HEK293 (cell line): ENCODE measurements at regions not wholly inside any gene's neighbourhood (a gene's known extent, or its start where the extent isn't known, plus 50 kb on each side); places are given as distances from the start of the nearest gene placed in this dataset.

Source experiments
- CTCF ChIA-PET: fragments of 350-600 bp; formaldehyde crosslinking; extraction: SDS; loops from one replicate; lab custom pipeline; 2021; ENCODE audit warnings: antibody characterized with exemption; lab: Yijun Ruan, JAX
- POLR2A ChIA-PET: fragments of 300-600 bp; formaldehyde crosslinking; extraction: SDS; loops from one replicate; lab custom pipeline; 2020; ENCODE audit warnings: antibody characterized with exemption, inconsistent platforms; lab: Yijun Ruan, JAX
- H3K27ac ChIP-seq: fragments of 200-500 bp; sonication (Bioruptor generic); 2 replicates; pipeline ENCODE4 v1.5.1; 2014; ENCODE audit warnings: low read depth, low read length, control low read depth, inconsistent platforms; ENCODE audit errors: extremely low read depth
- H3K36me3 ChIP-seq, 2 experiments: fragments of 200-500 bp in 1 of 2; sonication (Bioruptor generic) in 1 of 2; 1 replicate in 1 of 2; 2 replicates in 1 of 2; pipeline ENCODE4 v1.5.1; 2014 to 2017; ENCODE audit warnings: inconsistent platforms in 2 of 2, low read length in 2 of 2; ENCODE audit not compliant: control insufficient read depth in 2 of 2, insufficient read depth in 1 of 2
- H3K4me1 ChIP-seq: fragments of 200-500 bp; sonication (Bioruptor generic); 2 replicates; pipeline ENCODE4 v1.5.1; 2014; ENCODE audit warnings: mild to moderate bottlenecking, low read length, inconsistent platforms; ENCODE audit not compliant: control insufficient read depth, insufficient read depth
- H3K4me3 ChIP-seq: 2 replicates; pipeline ENCODE4 v1.5.1; 2011; ENCODE audit warnings: low read depth, mild to moderate bottlenecking, control low read depth, low read length, moderate library complexity
- H3K9me3 ChIP-seq: fragments of 200-500 bp; sonication (Bioruptor generic); 2 replicates; pipeline ENCODE4 v1.5.1; 2014; ENCODE audit warnings: low read depth, low read length, inconsistent platforms; ENCODE audit not compliant: control insufficient read depth, insufficient read depth
- BCL11A ChIP-seq: fragments of 450-650 bp; formaldehyde crosslinking; IDR thresholded peaks from 2 replicates; pipeline ENCODE4 v1.5.1; 2016; ENCODE audit warnings: low read depth, missing biosample characterization, missing genetic modification characterization
- HOXD13 ChIP-seq: sonication (generic); formaldehyde crosslinking; IDR thresholded peaks from 2 replicates; pipeline ENCODE4 v1.8.0; 2022; ENCODE audit warnings: missing genetic modification reagents, borderline replicate concordance
- KLF8 ChIP-seq: fragments of 450-650 bp; formaldehyde crosslinking; IDR thresholded peaks from 2 replicates; pipeline ENCODE4 v1.5.1; 2016; ENCODE audit warnings: missing biosample characterization, missing genetic modification characterization
- PRDM1 ChIP-seq: fragments of 450-650 bp; formaldehyde crosslinking; IDR thresholded peaks from 2 replicates; pipeline ENCODE4; 2016; ENCODE audit warnings: missing biosample characterization, missing genetic modification characterization
- ZBTB17 ChIP-seq: fragments of 450-650 bp; formaldehyde crosslinking; IDR thresholded peaks from 2 replicates; pipeline ENCODE4 v1.5.1; 2016; ENCODE audit warnings: missing biosample characterization, missing genetic modification characterization
- ZBTB7A ChIP-seq: fragments of 450-650 bp; formaldehyde crosslinking; IDR thresholded peaks from 2 replicates; pipeline ENCODE4 v1.5.1; 2016; ENCODE audit warnings: low read depth, missing biosample characterization, missing genetic modification characterization
- ZBTB8A ChIP-seq: fragments of 450-650 bp; formaldehyde crosslinking; IDR thresholded peaks from 2 replicates; pipeline ENCODE4 v1.5.1; 2016; ENCODE audit warnings: missing biosample characterization, missing genetic modification characterization
- ZNF10 ChIP-seq: fragments of 450-650 bp; formaldehyde crosslinking; IDR thresholded peaks from 2 replicates; pipeline ENCODE4 v1.5.1; 2017; ENCODE audit warnings: missing biosample characterization, missing genetic modification characterization
- ZNF132 ChIP-seq: fragments of 450-650 bp; formaldehyde crosslinking; IDR thresholded peaks from 2 replicates; pipeline ENCODE4 v1.5.1; 2017; ENCODE audit warnings: missing biosample characterization, missing genetic modification characterization, borderline replicate concordance
- ZNF155 ChIP-seq: fragments of 450-650 bp; formaldehyde crosslinking; IDR thresholded peaks from 2 replicates; pipeline ENCODE4 v1.5.1; 2016; ENCODE audit warnings: missing biosample characterization, missing genetic modification characterization
- ZNF169 ChIP-seq: fragments of 450-650 bp; formaldehyde crosslinking; IDR thresholded peaks from 2 replicates; pipeline ENCODE4 v1.5.1; 2016; ENCODE audit warnings: missing biosample characterization, missing genetic modification characterization
- ZNF311 ChIP-seq: fragments of 450-650 bp; formaldehyde crosslinking; IDR thresholded peaks from 2 replicates; pipeline ENCODE4 v1.5.1; 2017; ENCODE audit warnings: missing biosample characterization, missing genetic modification characterization, borderline replicate concordance
- ZNF341 ChIP-seq: fragments of 450-650 bp; formaldehyde crosslinking; IDR thresholded peaks from 2 replicates; pipeline ENCODE4; 2016; ENCODE audit warnings: low read depth, missing biosample characterization, missing genetic modification characterization
- ZNF394 ChIP-seq: fragments of 450-650 bp; formaldehyde crosslinking; IDR thresholded peaks from 2 replicates; pipeline ENCODE4 v1.5.1; 2016; ENCODE audit warnings: missing biosample characterization, missing genetic modification characterization, mild to moderate bottlenecking, moderate library complexity, borderline replicate concordance
- ZNF404 ChIP-seq: fragments of 450-650 bp; formaldehyde crosslinking; IDR thresholded peaks from 2 replicates; pipeline ENCODE4 v1.5.1; 2017; ENCODE audit warnings: missing biosample characterization, missing genetic modification characterization
- ZNF549 ChIP-seq: fragments of 450-650 bp; IDR thresholded peaks from 2 replicates; pipeline ENCODE4 v1.5.1; 2018; ENCODE audit warnings: missing biosample characterization, missing genetic modification characterization, mild to moderate bottlenecking, inconsistent platforms, moderate library complexity
- ZNF560 ChIP-seq: fragments of 450-650 bp; formaldehyde crosslinking; IDR thresholded peaks from 2 replicates; pipeline ENCODE4 v1.5.1; 2017; ENCODE audit warnings: missing biosample characterization, missing genetic modification characterization, borderline replicate concordance
- ZNF561 ChIP-seq: fragments of 450-650 bp; IDR thresholded peaks from 2 replicates; pipeline ENCODE4 v1.5.1; 2018; ENCODE audit warnings: missing biosample characterization, missing genetic modification characterization, borderline replicate concordance
- ZNF747 ChIP-seq: fragments of 450-650 bp; formaldehyde crosslinking; IDR thresholded peaks from 2 replicates; pipeline ENCODE4 v1.5.1; 2016; ENCODE audit warnings: missing biosample characterization, missing genetic modification characterization
- ZNF792 ChIP-seq: fragments of 450-650 bp; formaldehyde crosslinking; IDR thresholded peaks from 2 replicates; pipeline ENCODE4 v1.5.1; 2016; ENCODE audit warnings: missing biosample characterization, missing genetic modification characterization
- ZSCAN30 ChIP-seq: fragments of 450-650 bp; IDR thresholded peaks from 2 replicates; pipeline ENCODE4 v1.5.1; 2018; ENCODE audit warnings: missing biosample characterization, mild to moderate bottlenecking, missing genetic modification characterization, moderate library complexity
- TF ChIP-seq, protein P1 (sequence below): fragments of 450-650 bp; formaldehyde crosslinking; IDR thresholded peaks from 2 replicates; pipeline ENCODE4 v1.5.1; 2016; ENCODE audit warnings: missing biosample characterization, missing genetic modification characterization, borderline replicate concordance

GRCh38 chr18:52277785-52278184 is 62.2 kb upstream of the DCC start:
- CTCF ChIA-PET = interaction anchor here (1.8 kb wide), 1 partner anchor 11 kb away, joined by 8 read pairs; no protein-coding TSS in a partner anchor
- POLR2A ChIA-PET = no interaction called here
- TF ChIP-seq ZNF341 (tag by site-specific recombination) = no peak
- no peak for TF ChIP-seq ZNF155

DNA sequence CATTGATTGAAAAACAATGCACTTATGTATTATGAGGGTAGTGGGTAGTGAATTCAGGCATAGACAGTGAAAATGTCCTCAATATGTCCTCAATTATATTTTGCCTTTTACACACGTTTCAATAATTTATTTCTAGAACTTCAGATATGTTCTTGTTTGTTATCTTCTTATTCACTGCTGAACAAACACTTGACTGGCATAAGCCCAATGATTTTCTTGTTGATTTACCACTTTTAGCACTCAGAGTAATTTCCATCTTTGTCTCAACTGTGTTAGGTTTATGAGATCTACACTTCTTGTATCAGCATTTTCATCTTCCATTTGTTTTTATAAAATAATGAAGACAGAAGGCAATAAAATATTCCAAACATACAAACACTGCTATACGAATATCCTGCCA is 61.8 kb upstream of the DCC start:
- no peaks in the 10 kb centered on the region for H3K9me3 ChIP-seq
- no peak overlapping the region for H3K27ac ChIP-seq
- no peaks in the 10 kb centered on the region for H3K36me3 ChIP-seq
- no peak for TF ChIP-seq ZNF394 (tag by site-specific recombination)
- no peak for TF ChIP-seq HOXD13
- no peak for TF ChIP-seq ZNF311 (tag by site-specific recombination)
- no peak for TF ChIP-seq PRDM1 (tag by site-specific recombination)
- no peak for TF ChIP-seq ZNF747 (tag by site-specific recombination)
- no peak for TF ChIP-seq ZNF560 (tag by site-specific recombination)
- TF ChIP-seq ZBTB8A (tag by site-specific recombination) = no peak
- no peak for TF ChIP-seq BCL11A (tag by site-specific recombination)
- TF ChIP-seq KLF8 (tag by site-specific recombination) = no peak
- TF ChIP-seq ZBTB7A = no peak
- no peak for TF ChIP-seq ZSCAN30 (tag by site-specific recombination)
- no peak for TF ChIP-seq ZNF404 (tag by site-specific recombination)
- TF ChIP-seq, all 188 proteins: peak for 0
- H3K4me3 ChIP-seq = no peak overlapping the region
- POLR2A ChIA-PET = no interaction called here
- CTCF ChIA-PET = interaction anchor here (1.8 kb wide), 1 partner anchor 10 kb away, joined by 8 read pairs; no protein-coding TSS in a partner anchor
- H3K4me1 ChIP-seq = no peaks in the 10 kb centered on the region

More at GRCh38 chr18:52277785-52278184, 62.2 kb upstream of the DCC start:
- Histone ChIP-seq H3K36me3 (no peaks in the 10 kb centered on the region), H3K4me1 (no peaks in the 10 kb centered on the region), H3K9me3 (no peaks in the 10 kb centered on the region), H3K4me3 (no peak overlapping the region), H3K27ac (no peak overlapping the region)

GRCh38 chr18:52280702-52281101 is 59.3 kb upstream of the DCC start:
- Histone ChIP-seq H3K36me3 (no peaks in the 10 kb centered on the region), H3K9me3 (no peaks in the 10 kb centered on the region), H3K27ac (no peak overlapping the region), H3K4me3 (no peak overlapping the region), H3K4me1 (no peaks in the 10 kb centered on the region)
- ChIA-PET CTCF (interaction anchor here (1.1 to 1.3 kb wide), 2 partner anchors 8 to 659 kb away, joined by 4 to 5 read pairs; no protein-coding TSS in a partner anchor), POLR2A (no interaction called here)
- TF ChIP-seq ZNF561 (tag by site-specific recombination) (no peak), ZNF132 (tag by site-specific recombination) (no peak), ZNF792 (tag by site-specific recombination) (no peak), ZNF549 (tag by site-specific recombination) (no peak), ZBTB17 (tag by site-specific recombination) (no peak), ZNF10 (tag by site-specific recombination) (no peak), ZNF169 (no peak)
- TF ChIP-seq, protein P1, sequence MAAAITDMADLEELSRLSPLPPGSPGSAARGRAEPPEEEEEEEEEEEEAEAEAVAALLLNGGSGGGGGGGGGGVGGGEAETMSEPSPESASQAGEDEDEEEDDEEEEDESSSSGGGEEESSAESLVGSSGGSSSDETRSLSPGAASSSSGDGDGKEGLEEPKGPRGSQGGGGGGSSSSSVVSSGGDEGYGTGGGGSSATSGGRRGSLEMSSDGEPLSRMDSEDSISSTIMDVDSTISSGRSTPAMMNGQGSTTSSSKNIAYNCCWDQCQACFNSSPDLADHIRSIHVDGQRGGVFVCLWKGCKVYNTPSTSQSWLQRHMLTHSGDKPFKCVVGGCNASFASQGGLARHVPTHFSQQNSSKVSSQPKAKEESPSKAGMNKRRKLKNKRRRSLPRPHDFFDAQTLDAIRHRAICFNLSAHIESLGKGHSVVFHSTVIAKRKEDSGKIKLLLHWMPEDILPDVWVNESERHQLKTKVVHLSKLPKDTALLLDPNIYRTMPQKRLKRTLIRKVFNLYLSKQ (tag by site-specific recombination) = no peak
